AG04449 (cell line): ENCODE measurements at regions not wholly inside any gene's neighbourhood (a gene's known extent, or its start where the extent isn't known, plus 50 kb on each side); places are given as distances from the start of the nearest gene placed in this dataset.

Experiments used
- CTCF ChIA-PET: fragments of 350-600 bp; formaldehyde crosslinking; extraction: SDS; loops from one replicate; lab custom pipeline; 2021; ENCODE audit warnings: antibody characterized with exemption; lab: Yijun Ruan, JAX
- POLR2A ChIA-PET: fragments of 400-600, 350-600 bp; formaldehyde crosslinking; extraction: SDS; loops from one replicate; lab custom pipeline; 2020; ENCODE audit warnings: antibody characterized with exemption, inconsistent platforms; lab: Yijun Ruan, JAX
- DNase-seq: peaks from one replicate; pipeline ENCODE4 v3.0.0-alpha.2; 2010; ENCODE audit warnings: low read depth, low spot score
- H3K4me3 ChIP-seq: 2 replicates; pipeline ENCODE4 v1.5.1; 2011; ENCODE audit warnings: low read depth, mild to moderate bottlenecking, control low read depth, low read length
- TF ChIP-seq, protein P1 (sequence below): IDR thresholded peaks from one replicate; pipeline ENCODE4 v1.5.1; 2011; ENCODE audit warnings: mild to moderate bottlenecking, moderate library complexity, low read length, control low read depth, inconsistent platforms; ENCODE audit not compliant: insufficient read depth; ENCODE audit errors: missing control alignments

DNA sequence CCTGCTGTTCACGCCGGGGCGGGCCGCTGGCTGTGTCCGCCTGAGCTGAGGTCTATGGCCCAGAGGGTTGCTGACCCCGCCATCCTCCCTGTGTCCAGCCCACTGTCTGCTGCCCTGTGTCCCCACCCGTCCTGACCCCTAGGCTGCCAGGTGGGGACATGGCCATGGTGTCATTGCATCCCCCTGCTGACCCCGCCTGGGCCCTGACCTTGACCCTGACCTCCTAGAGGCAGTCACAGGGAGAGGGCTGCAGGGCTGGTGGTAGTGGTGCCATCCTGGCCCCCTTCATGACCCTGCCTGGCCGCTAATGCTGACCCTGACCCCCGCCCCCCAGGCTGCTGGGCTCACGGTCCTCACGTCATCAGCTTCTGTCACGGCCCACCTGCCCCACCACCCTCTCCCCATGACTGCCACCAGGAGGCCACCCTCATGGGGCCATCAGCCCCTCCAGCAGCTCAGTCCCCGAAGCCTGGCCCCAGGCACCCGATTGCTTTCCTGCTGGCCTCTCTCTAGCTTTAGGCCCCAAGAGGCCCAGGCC, 285.9 kb downstream of the BRD1 start:
- DNase-seq = no peak
- ChIA-PET POLR2A (interaction anchor here (0.6 kb wide), 1 partner anchor 11 kb away, joined by 3 read pairs; no protein-coding TSS in a partner anchor), CTCF (no interaction called here)
- H3K4me3 ChIP-seq = no peak overlapping the region
- TF ChIP-seq, protein P1, sequence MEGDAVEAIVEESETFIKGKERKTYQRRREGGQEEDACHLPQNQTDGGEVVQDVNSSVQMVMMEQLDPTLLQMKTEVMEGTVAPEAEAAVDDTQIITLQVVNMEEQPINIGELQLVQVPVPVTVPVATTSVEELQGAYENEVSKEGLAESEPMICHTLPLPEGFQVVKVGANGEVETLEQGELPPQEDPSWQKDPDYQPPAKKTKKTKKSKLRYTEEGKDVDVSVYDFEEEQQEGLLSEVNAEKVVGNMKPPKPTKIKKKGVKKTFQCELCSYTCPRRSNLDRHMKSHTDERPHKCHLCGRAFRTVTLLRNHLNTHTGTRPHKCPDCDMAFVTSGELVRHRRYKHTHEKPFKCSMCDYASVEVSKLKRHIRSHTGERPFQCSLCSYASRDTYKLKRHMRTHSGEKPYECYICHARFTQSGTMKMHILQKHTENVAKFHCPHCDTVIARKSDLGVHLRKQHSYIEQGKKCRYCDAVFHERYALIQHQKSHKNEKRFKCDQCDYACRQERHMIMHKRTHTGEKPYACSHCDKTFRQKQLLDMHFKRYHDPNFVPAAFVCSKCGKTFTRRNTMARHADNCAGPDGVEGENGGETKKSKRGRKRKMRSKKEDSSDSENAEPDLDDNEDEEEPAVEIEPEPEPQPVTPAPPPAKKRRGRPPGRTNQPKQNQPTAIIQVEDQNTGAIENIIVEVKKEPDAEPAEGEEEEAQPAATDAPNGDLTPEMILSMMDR = no peak

DNA sequence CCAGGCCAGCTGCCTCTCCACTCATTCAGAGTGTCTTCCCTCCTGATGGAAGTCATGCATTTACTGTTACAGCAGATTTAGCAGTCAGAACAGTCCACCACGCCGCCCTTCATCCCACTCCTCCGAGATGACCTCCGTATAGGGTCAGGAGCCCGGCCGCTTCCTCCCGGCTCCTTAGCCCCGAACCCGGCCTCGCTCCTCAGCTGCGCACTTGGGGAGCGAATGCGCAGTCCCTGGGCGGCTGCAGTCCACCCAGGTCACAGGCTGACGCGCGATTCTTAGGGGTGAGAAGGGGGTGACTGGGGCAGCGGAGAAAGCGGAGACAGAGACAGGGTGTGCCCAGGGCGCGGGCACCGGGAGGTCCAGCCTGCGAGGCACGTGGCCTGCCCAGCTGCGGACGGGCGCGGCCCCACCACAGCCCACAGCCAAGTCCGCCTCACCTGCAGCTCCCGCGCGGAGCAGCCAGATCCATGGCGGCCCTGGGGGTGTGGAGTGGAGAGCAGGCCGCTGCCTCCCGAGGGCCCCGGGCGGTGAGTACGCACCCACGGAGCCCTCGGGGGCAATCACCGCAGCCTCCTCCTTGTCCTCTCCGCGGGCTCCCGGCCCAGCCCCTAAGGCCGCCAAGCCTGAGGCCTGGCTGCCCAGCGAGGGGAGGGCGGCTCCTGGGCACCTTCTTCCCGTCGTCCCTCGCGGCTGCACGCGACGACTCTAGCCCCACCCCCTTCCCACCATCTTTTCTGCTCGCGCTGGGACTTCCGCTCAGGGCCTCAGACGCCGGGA, 286.6 kb downstream of the BRD1 start:
- no peak overlapping the region for H3K4me3 ChIP-seq
- CTCF ChIA-PET = no interaction called here
- POLR2A ChIA-PET = interaction anchor here (0.6 kb wide), 1 partner anchor 11 kb away, joined by 3 read pairs; no protein-coding TSS in a partner anchor
- TF ChIP-seq, protein P1 = no peak
- DNase-seq = no peak

DNA sequence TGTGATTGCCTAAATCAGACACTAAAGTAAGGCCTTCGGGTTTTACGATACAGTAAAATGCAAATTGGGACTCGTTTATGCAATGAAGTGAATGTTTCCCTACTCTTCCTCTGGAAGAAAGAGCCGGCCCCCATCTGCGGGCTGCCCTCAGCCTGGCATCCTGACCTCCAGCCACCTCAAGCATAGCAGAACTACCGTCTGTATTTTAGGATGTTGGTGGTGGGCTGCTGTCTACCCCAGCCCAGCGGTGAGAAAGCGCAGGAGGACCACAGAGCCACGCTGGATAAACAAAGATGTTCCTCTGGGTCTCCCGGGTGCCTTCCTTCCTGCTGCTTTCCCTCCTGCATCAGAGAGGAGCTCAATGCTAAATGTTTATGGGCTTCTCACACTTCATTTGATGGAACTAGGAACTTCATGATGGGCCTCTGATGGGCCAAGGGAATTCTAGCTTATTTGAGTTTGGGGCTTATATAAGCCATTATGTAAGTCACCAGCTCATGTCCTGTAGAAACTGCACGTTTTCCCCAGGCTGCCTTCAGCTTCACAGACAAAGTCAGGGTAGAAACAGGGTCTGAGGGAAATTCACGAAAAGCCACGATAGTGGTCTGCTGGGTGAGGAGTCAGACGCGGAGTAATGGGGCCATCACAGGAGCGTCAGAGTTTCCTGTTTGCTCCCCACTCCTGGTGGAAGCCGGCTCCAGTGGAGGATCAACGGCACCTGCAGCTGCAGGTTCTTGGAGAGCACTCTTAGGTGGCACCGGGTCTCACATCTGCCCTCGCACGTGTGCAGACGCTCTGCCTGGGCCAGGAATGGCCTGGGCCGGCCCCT, 287.4 kb downstream of the BRD1 start:
- TF ChIP-seq, protein P1 = no peak
- ChIA-PET CTCF (no interaction called here), POLR2A (no interaction called here)
- no peak for DNase-seq
- no peak overlapping the region for H3K4me3 ChIP-seq

DNA sequence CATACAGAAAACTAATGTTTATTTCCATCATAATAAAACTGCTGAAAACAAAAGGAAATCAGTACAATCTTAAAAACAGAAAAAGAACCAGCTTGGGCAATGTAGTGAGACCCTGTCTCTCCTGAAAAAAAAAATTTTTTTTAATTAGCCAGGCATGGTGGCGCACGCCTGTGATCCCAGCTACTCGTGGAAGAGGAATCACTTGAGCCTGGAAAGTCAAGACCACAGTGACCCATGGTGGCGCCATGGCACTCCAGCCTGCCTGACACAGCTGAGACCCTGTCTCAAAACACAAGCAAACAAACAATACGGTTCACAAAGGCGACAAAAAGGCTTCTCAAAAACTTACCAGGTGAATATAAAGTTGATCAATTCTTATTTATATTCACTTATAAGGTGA, 289.7 kb downstream of the BRD1 start:
- POLR2A ChIA-PET = no interaction called here
- no peak overlapping the region for H3K4me3 ChIP-seq
- CTCF ChIA-PET = no interaction called here
- TF ChIP-seq, protein P1 = no peak
- no peak for DNase-seq

DNA sequence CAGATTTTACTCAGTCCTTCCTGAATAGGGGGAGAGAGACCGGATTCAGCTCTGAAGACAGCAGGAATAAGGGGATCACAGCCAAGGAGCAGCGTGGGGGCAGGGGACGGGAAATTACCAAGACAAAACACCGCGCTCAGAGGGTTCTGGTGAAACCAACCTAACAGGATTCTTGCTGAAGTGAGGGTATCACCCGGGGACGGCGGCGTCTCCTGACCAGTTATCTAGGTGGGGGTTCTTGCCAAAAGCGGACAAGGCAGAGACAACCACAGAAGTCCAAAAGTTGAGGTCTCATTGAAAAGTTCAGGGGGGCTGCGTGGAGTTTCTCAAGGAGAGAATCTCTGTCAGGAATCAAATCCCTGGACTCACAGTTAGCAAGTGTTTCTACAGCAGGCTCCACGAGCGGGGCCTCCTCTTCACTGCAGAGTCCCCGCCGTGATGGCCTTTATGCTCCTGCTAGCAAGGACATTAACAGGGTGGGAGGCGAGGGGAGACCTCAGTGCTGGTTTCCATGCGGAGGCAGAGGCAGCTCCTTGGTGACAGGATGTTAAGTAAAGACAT, 291.0 kb downstream of the BRD1 start:
- CTCF ChIA-PET = no interaction called here
- POLR2A ChIA-PET = no interaction called here
- TF ChIP-seq, protein P1 = no peak
- DNase-seq = no peak
- H3K4me3 ChIP-seq = no peak overlapping the region
